ENCODE measurements at regions not wholly inside any gene's neighbourhood (a gene's known extent, or its start where the extent isn't known, plus 50 kb on each side); places are given as distances from the start of the nearest gene placed in this dataset.

- no peak for TF ChIP-seq CTCF (IDR thresholded peaks at IDR 0.05; ENCODE audit: insufficient read depth, low read length, poor library complexity, severe bottlenecking)
- no peak for TF ChIP-seq EZH2phosphoT487 (conservative IDR thresholded peaks at IDR 0.05; ENCODE audit: low read length)
- no peaks in the 10 kb centered on the region for H3K27me3 ChIP-seq (ENCODE audit: low read length)
- H3K9me2 ChIP-seq (replicated peaks; ENCODE audit: insufficient read depth, low read length): no peaks in the 10 kb centered on the region
- H3K4me3 ChIP-seq (ENCODE audit: insufficient read depth, low read length, poor library complexity, severe bottlenecking): no peak overlapping the region
- H3K9me3 ChIP-seq (ENCODE audit: insufficient read depth, low read length): no peaks in the 10 kb centered on the region
- no peaks in the 10 kb centered on the region for H4K20me1 ChIP-seq (ENCODE audit: low read depth, low read length)
- H3K9ac ChIP-seq (ENCODE audit: low read length): no peak overlapping the region
- H3K27ac ChIP-seq (ENCODE audit: low read depth, low read length): no peak overlapping the region
- H3K4me2 ChIP-seq (ENCODE audit: low read depth, low read length, poor library complexity, severe bottlenecking): no peak overlapping the region
- no peaks in the 10 kb centered on the region for H3K79me2 ChIP-seq (ENCODE audit: insufficient read depth, low read length)
- no peaks in the 10 kb centered on the region for H3K36me3 ChIP-seq (ENCODE audit: low read length)
- H2AFZ ChIP-seq (ENCODE audit: low read depth, low read length, severe bottlenecking): no peak overlapping the region
- H3F3A ChIP-seq (ENCODE audit: insufficient read depth): no peaks in the 10 kb centered on the region
These were observed 312.5 kb downstream of the CETN3 start for GRCh38 chr5:90097082-90097477.

GRCh38 chr5:90096415-90097081, 313.0 kb downstream of the CETN3 start:
- Histone ChIP-seq H4K20me1 (ENCODE audit: low read depth, low read length) (no peaks in the 10 kb centered on the region), H3K27me3 (ENCODE audit: low read length) (no peaks in the 10 kb centered on the region), H3K36me3 (ENCODE audit: low read length) (no peaks in the 10 kb centered on the region), H3K9me3 (ENCODE audit: insufficient read depth, low read length) (no peaks in the 10 kb centered on the region), H3K79me2 (ENCODE audit: insufficient read depth, low read length) (no peaks in the 10 kb centered on the region), H3K9ac (ENCODE audit: low read length) (no peak overlapping the region), H3F3A (ENCODE audit: insufficient read depth) (no peaks in the 10 kb centered on the region), H3K4me2 (ENCODE audit: low read depth, low read length, poor library complexity, severe bottlenecking) (no peak overlapping the region), H3K4me3 (ENCODE audit: insufficient read depth, low read length, poor library complexity, severe bottlenecking) (no peak overlapping the region), H2AFZ (ENCODE audit: low read depth, low read length, severe bottlenecking) (no peak overlapping the region), H3K9me2 (replicated peaks; ENCODE audit: insufficient read depth, low read length) (no peaks in the 10 kb centered on the region), H3K27ac (ENCODE audit: low read depth, low read length) (no peak overlapping the region)
- no peak for TF ChIP-seq CTCF (IDR thresholded peaks at IDR 0.05; ENCODE audit: insufficient read depth, low read length, poor library complexity, severe bottlenecking)
- no peak for TF ChIP-seq EZH2phosphoT487 (conservative IDR thresholded peaks at IDR 0.05; ENCODE audit: low read length)

- Histone ChIP-seq H3K27ac (ENCODE audit: low read depth, low read length) (no peak overlapping the region), H3K4me2 (ENCODE audit: low read depth, low read length, poor library complexity, severe bottlenecking) (no peak overlapping the region)
- TF ChIP-seq EZH2phosphoT487 (conservative IDR thresholded peaks at IDR 0.05; ENCODE audit: low read length) (no peak), CTCF (IDR thresholded peaks at IDR 0.05; ENCODE audit: insufficient read depth, low read length, poor library complexity, severe bottlenecking) (no peak)
These were observed 314.1 kb downstream of the CETN3 start for GRCh38 chr5:90095292-90096060.

More at GRCh38 chr5:90095292-90096060, 314.1 kb downstream of the CETN3 start:
- Histone ChIP-seq H3K9ac (ENCODE audit: low read length) (no peak overlapping the region), H3K9me2 (replicated peaks; ENCODE audit: insufficient read depth, low read length) (no peaks in the 10 kb centered on the region), H3K9me3 (ENCODE audit: insufficient read depth, low read length) (no peaks in the 10 kb centered on the region), H3K36me3 (ENCODE audit: low read length) (no peaks in the 10 kb centered on the region), H2AFZ (ENCODE audit: low read depth, low read length, severe bottlenecking) (no peak overlapping the region), H4K20me1 (ENCODE audit: low read depth, low read length) (no peaks in the 10 kb centered on the region), H3F3A (ENCODE audit: insufficient read depth) (no peaks in the 10 kb centered on the region), H3K27me3 (ENCODE audit: low read length) (no peaks in the 10 kb centered on the region), H3K79me2 (ENCODE audit: insufficient read depth, low read length) (no peaks in the 10 kb centered on the region), H3K4me3 (ENCODE audit: insufficient read depth, low read length, poor library complexity, severe bottlenecking) (no peak overlapping the region)

Measured in SU-DHL-6 (cell line).